HG02870 (cell line): ENCODE measurements at regions not wholly inside any gene's neighbourhood (a gene's known extent, or its start where the extent isn't known, plus 50 kb on each side); places are given as distances from the start of the nearest gene placed in this dataset.

ENCODE experiments used
- ATAC-seq: cut with Tn5 transposase; IDR thresholded peaks from one replicate; pipeline ENCODE4 v1.9.1; 2021; ENCODE audit warnings: mild to moderate bottlenecking, moderate library complexity; ENCODE audit not compliant: unreplicated experiment

GRCh38 chr16:80055831-80056230 lies 455.3 kb upstream of the MAF start:
- ATAC-seq, result no peak

DNA sequence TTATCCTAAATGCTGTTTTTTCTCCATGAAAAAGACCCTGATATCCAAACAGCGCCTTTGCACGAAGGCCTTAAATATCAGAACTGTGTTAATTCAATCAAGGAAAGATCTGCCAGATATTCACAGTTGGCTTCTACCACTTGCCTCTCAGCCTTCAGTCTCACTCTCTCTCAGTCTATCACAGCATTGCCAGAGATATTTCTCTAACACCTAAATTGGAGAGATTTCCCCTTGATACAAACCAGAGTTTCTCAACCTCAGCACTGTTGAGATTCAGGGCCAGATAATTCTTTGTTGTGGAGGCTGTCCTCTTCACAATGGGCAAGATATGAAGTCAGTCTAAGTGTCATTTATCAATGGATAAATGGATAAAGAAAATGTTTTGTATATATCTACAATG lies 454.1 kb upstream of the MAF start:
- no peak for ATAC-seq

DNA sequence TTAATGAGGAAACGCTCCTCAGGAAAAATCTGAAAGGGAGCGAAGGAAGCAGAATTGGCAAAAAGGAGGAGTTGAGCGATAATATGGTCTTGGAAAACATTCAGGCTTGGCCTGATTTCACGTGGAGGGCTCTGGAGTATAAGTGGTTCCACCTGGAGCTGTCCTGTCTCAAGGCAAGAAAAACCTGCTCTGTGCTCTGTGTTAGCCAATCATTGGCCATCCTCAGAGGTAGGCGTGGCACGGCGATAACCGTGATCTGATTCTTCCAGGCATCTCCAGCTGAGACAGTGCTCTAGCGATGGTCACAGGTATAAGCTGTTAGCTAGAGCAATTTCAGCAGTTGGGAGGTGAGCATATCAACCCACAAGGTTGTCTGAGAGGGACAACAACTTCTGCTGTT lies 450.5 kb upstream of the MAF start:
- no peak for ATAC-seq

DNA sequence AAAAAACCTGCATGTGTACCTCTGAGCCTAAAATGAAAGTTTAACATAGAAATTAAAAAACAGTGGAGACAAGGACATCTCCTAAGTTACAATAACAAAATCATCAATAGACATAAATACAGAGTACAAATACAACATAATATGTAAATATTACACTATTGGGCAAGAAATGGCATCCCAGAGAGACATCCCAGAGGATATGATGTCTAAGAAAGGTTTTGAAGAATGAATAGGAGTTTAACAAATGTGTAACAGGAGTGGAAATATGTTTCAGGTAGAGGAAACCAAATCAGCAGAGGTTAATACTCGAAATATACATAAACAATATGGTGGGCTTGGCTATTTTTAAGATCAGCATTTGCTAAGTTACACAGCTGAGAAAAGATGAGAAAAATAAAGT lies 447.7 kb upstream of the MAF start:
- no peak for ATAC-seq

GRCh38 chr16:80047842-80048241 lies 447.3 kb upstream of the MAF start:
- no peak for ATAC-seq

GRCh38 chr16:80046848-80047247 lies 446.3 kb upstream of the MAF start:
- ATAC-seq, result no peak

DNA sequence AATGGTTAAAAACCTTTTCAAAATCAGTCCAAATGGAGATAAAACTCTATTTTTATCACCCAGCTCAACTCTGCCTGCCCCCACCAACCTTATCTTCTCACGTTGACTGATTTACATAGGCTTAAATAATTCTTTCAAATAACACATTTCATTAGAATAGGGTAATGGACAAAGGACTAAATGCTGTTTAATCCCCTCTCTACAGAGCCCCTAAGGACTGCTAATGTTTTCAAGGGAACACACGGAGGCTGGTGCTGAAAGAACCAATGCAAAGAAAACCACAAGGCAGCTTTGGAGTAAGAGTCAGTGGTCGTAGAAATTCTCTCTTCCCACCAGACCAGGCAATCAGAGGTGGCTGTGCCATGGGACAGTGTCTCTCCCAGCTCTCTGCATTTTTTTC lies 445.7 kb upstream of the MAF start:
- no peak for ATAC-seq

DNA sequence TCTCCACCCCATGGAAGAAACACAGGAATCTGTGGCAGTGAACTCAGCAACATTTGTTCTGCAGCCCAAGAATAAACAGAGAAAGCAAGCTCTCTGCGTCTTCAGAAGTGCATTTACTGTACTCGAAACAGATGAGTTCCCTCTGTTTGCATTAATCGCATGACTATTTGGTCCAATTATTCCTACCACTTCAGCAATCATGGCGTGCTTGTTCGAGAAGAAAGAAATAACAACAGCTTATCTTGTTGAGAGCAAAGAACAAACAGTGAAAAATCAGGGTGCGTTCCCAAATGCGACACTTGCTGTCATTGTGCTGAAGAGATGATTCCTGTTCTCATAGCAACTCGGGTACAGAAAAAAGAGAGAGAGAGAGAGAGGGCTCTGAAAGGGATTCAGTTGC lies 445.3 kb upstream of the MAF start:
- no peak for ATAC-seq

GRCh38 chr16:80041410-80041809 lies 440.9 kb upstream of the MAF start:
- ATAC-seq, result no peak

- no peak for ATAC-seq
Measured at GRCh38 chr16:80040814-80041213, 440.3 kb upstream of the MAF start.

DNA sequence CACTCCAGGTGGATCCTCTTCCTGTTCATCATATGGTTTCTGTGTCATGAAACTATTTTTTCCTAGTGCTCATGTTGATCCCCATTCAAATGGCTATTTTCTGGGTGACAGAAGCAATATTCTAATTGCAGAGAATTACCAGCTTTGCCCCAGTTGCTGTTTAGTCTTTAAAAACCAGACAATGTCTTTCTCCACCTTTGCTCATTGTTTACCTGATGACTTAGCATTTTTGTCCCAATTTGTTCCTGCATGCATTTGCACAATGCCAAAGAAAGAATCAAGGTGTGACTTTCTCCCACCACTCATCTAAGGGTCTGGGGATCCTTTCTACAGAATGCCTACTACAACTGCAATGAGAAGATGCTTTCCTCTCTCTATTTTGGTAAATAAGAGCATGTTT lies 439.9 kb upstream of the MAF start:
- no peak for ATAC-seq

DNA sequence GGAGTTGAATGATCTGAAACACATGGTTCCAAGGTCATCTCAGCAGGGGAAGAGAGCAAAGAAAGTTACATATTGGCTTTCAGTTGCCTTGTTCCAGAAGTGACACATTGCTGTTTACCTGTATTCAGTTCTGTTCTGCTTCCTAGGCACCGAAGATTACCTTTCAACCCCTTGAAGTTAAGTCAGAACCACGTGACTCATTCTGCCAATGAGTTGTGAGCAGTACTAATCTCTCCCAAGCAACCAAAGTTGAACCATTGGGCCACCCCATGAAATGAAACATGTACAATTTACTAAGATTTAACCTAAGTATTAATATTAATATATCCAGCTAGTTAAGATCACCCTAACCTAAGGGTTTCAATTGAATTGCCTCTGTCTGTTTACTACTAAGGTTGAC lies 439.2 kb upstream of the MAF start:
- no peak for ATAC-seq

- no peak for ATAC-seq
Measured at GRCh38 chr16:80038566-80038965, 438.0 kb upstream of the MAF start.

DNA sequence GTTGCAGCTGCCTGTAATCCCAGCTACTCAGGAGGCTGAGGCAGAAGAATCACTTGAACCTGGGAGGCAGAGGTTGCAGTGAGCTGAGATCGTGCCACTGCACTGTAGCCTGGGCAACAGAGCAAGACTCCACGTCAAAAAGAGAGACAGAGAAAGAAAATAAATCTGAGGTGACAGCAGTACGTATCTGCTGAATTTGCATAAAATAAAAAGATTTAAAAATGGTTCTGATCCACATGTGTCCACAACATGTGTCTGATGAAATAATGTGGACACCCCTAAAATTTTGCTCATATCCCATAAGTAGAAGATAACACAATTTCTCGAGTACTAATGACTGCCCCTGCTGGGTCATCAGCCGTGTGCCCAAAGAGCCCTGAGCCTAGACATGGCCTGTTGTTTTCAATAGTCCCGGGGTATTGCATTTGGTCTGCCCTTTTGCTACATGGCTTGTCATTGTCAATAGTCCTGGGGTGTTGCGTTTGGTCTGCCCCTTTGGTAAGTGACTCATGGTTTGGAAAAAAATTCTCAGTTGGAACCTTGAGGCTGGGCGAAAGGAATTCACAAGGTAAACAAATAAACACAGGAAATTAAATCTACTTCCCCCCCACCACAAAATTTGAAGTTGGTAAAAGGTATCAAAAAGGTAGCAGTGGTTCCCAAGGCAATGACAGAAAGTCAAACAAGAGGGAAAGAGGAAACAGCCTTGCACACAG lies 434.6 kb upstream of the MAF start:
- ATAC-seq, result no peak

- no peak for ATAC-seq
Measured at GRCh38 chr16:80034469-80034826, 433.9 kb upstream of the MAF start.

DNA sequence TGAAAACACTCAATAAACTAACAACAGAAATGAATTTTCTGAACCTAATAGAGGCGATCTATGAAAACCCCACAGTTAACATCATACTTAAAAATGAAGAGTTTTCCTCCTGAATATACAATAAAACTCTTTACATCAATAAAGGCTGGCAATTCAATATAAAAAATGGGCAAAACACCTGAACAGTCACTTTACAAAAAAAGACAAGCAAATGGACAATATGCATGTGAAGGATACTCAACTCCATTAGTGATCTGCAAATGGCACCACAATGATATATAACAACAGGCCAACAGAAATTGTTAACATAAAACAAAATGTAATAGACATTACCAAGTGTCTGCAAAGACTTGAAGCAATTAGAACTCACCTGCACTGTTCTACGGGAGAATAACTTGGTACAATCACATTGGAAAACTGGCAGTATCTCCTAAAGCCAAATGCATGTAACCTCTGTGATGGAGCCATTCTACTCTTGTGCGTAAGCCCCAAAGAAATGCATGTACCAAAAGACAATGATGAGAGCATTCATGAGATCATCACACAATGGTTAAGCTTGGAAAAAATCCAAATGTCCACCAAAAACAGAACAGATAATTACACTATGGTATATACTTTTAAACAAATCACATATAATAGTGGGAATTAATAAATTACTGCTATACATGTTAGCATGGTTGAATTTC lies 433.4 kb upstream of the MAF start:
- ATAC-seq, result no peak

DNA sequence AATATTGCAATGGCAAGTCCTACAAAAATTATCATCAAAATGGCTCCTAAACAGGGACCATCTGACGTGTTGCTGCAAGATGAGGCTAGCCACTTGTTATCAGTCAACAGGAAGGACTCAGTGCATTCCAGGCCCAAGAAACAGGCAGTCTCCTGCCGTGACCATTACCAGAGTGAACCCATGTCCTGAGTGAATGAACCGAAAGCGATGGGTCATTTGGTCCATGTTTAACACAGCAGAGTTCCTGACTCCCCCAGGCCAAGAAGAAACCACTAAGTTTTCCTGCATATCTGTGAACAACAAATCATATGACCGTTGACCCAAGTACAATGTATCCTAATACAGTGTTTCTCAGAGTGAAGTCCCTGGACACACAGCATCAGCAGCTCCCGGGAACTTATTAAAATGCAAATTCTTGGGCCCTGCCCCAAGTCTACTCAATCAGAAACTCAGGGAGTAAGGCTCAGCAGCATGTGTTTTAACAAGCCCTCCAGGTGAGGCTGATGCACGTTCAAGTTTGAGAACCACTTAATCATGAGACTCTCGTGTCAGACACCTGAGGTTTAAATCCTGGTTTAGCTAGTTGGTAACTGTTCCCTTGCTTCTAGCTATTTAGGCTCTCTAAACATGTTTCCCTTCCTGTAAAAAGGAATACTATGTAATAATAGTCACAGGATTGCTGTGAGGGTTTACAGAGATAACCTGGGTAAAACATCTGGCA lies 429.4 kb upstream of the MAF start:
- no peak for ATAC-seq

GRCh38 chr16:80029381-80029630 lies 428.8 kb upstream of the MAF start:
- ATAC-seq, result no peak

DNA sequence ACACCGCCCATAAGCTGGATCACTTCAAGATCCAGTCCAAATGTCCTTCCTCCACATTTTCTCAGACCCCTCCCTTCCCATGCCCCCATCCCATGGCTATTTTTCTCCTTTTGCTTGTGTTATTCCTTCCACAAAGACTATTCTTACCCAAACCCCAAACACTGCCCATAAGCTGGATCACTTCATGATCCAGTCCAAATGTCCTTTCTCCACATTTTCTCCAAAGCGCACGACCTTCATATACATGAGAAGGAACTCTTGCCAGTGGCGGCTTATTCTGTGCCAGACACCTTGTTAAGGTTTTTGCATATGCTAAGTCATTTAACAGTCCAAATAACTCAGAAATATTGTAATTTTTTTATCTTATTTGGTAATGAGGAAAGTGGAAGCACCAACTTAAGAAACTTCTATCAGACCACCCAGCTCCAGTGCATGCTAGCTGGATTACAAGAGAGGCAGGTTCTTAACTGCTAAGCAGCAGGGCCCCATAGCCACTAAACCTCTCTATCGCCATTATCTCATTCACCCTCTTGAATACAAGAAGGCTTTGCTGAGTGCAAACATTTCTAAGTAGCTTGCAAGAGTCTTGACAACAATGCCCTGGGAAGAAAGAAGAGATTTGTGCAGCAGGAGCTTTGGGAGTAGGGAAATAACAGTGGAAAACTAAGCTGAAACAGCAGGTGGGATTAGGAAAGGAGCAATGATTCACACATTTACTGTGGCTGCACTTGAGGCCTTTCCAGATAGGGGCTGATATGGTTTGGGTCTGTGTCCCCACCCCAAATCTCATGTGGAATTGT lies 428.2 kb upstream of the MAF start:
- ATAC-seq, result no peak

DNA sequence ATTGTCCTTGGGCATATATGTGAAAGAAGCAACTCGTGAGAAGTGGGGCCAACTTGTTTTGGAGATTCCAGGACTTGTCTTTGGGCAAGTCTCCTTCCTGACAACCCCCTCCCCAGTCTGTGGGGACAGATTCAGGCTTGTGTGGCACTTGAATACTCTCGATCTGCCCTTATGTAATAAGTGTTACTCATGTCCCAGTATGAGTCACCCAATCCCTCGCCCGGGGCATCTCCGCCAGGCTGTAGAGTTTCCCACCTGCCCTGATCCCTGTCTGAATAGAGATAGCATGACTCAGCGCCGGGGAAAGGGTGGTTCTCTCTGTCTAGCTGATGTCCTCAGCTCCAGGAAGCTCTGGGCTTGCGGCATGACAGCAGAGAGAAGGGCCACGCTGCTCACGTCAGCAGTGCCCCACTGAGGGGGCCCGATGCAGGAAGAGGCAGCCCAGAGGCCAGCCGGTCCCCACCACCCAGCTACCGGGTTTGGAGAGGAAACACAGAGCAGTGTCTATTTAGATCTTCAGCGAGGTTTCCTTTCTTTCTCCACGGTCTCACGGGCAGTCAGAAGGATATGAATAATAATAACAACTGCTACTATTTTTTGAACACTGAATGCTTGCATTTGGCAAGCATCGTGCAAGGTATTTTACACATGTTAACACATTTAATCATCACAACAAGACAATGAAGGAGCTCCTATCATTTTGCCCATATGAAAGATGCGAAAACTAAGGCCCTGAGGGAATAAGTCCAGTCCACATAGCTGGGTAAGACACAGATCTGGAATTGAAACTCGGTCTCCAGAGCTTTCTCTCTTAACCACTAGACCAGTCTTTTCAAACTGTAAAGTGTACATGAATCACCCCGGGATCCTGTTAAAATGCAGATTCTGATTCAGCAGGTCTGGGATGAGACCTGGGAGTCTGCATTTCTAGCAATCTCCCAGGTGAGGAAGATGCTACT lies 426.7 kb upstream of the MAF start:
- ATAC-seq, result peak; percentile 73

GRCh38 chr16:80025236-80025635 lies 424.7 kb upstream of the MAF start:
- ATAC-seq, result no peak
